ENCODE measurements at regions not wholly inside any gene's neighbourhood (a gene's known extent, or its start where the extent isn't known, plus 50 kb on each side); places are given as distances from the start of the nearest gene placed in this dataset.

- TF ChIP-seq CBX5 (IDR thresholded peaks at IDR 0.05; ENCODE audit: low read depth, low read length) (no peak), SP1 (IDR thresholded peaks at IDR 0.05; ENCODE audit: low read depth, low read length) (no peak)
Observed at GRCh38 chr9:91156451-91157234, 205.1 kb downstream of the AUH start (continued).
